PC-9 (cell line): ENCODE measurements at regions not wholly inside any gene's neighbourhood (a gene's known extent, or its start where the extent isn't known, plus 50 kb on each side); places are given as distances from the start of the nearest gene placed in this dataset.

ENCODE experiments used
- BruUV-seq: library from RNA; stranded (reverse); fragments of 400-500 nt; replicated peaks from 2 replicates; lab custom pipeline; 2021; lab: Mats Ljungman, UMichigan
- CTCF ChIA-PET: fragments of 300-600 bp; sonication (Branson Sonifier 250); formaldehyde crosslinking; loops from one replicate; lab custom pipeline; 2022; ENCODE audit warnings: antibody characterized with exemption; lab: Charles Lee
- POLR2A ChIA-PET: fragments of 300-600 bp; sonication (Branson Sonifier 250); formaldehyde crosslinking; loops from one replicate; lab custom pipeline; 2022; ENCODE audit warnings: antibody characterized with exemption; ENCODE audit not compliant: unreplicated experiment; lab: Charles Lee
- DNase-seq, 2 experiments: peaks; one replicate each; pipeline versions ENCODE4 v3.0.0 to v3.0.0-alpha.2; 2015 to 2022; ENCODE audit warnings: mixed read lengths in 1 of 2
- H2AFZ ChIP-seq: fragments of 200-600 bp; sonication (generic); 2 replicates; pipeline ENCODE4 v1.8.1; 2017; ENCODE audit warnings: antibody characterized with exemption
- H3F3A ChIP-seq: fragments of 200-600 bp; sonication (generic); 2 replicates; pipeline ENCODE4 v1.8.1; 2017; ENCODE audit warnings: antibody characterized with exemption, mild to moderate bottlenecking, low read depth; ENCODE audit not compliant: insufficient read depth
- H3K27ac ChIP-seq: fragments of 200-600 bp; sonication (generic); 2 replicates; pipeline ENCODE4 v1.6.1; 2016; ENCODE audit warnings: mixed run types
- H3K27me3 ChIP-seq: fragments of 200-600 bp; sonication (generic); 2 replicates; pipeline ENCODE4 v1.6.1; 2016; ENCODE audit warnings: low read depth, mixed run types; ENCODE audit not compliant: insufficient read depth
- H3K36me3 ChIP-seq: fragments of 200-600 bp; sonication (generic); 2 replicates; pipeline ENCODE4 v1.6.1; 2016; ENCODE audit warnings: low read depth, mixed run types
- H3K4me1 ChIP-seq: fragments of 200-600 bp; sonication (generic); replicated peaks from 2 replicates; pipeline ENCODE4 v1.6.1; 2016; ENCODE audit warnings: mixed run types; ENCODE audit not compliant: insufficient read depth
- H3K4me2 ChIP-seq: fragments of 200-600 bp; sonication (generic); 2 replicates; pipeline ENCODE4 v1.6.1; 2017; ENCODE audit warnings: mixed run types
- H3K4me3 ChIP-seq: fragments of 200-600 bp; sonication (generic); 2 replicates; pipeline ENCODE4 v1.6.1; 2016; ENCODE audit warnings: mixed run types
- H3K79me2 ChIP-seq: fragments of 200-600 bp; sonication (generic); 2 replicates; pipeline ENCODE4 v1.6.1; 2017; ENCODE audit warnings: low read depth, mixed run types
- H3K9me2 ChIP-seq: fragments of 200-600 bp; sonication (generic); 2 replicates; pipeline ENCODE4 v1.8.1; 2017; ENCODE audit warnings: mild to moderate bottlenecking; ENCODE audit not compliant: insufficient read depth
- H3K9me3 ChIP-seq: fragments of 200-600 bp; sonication (generic); 2 replicates; pipeline ENCODE4 v1.8.1; 2016; ENCODE audit warnings: low read depth; ENCODE audit not compliant: insufficient read depth
- H4K20me1 ChIP-seq: fragments of 200-600 bp; sonication (generic); 2 replicates; pipeline ENCODE4 v1.8.1; 2017; ENCODE audit not compliant: insufficient read depth
- EZH2 ChIP-seq: fragments of 200-600 bp; sonication (generic); IDR thresholded peaks from 2 replicates; pipeline ENCODE4 v1.8.0; 2017; ENCODE audit warnings: antibody characterized with exemption, low read depth
- intact Hi-C: fragments of 100-400 bp; cut with micrococcal nuclease; formaldehyde crosslinking; loops from one replicate; pipeline ENCODE4 v1.10.0; 2022; ENCODE audit not compliant: unreplicated experiment
- TF ChIP-seq, protein P1 (sequence below): fragments of 200-600 bp; sonication (generic); conservative IDR thresholded peaks from 2 replicates; pipeline ENCODE4 v1.6.1; 2017; ENCODE audit warnings: mixed run types, antibody characterized with exemption, mild to moderate bottlenecking, moderate library complexity

DNA sequence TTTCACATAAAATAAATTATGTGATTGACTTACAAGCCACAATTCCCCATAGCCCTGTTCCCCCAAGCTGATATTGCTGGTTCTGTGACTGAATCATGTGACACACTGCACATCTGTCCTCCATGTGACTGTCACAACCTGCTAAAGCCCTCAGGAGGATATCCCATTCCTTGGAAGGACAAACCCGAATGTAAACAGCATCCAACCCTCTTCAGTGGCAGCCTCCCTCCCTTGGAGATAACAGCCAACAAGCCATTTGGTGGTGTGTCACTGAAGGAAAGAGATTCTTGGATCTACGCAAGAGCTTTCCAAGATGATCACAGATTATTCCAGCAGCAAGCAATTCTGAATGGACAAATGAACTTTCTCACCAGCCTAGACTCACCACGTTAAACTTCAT lies 153.9 kb upstream of the TIAM1 start:
- CTCF ChIA-PET: no interaction called here

DNA sequence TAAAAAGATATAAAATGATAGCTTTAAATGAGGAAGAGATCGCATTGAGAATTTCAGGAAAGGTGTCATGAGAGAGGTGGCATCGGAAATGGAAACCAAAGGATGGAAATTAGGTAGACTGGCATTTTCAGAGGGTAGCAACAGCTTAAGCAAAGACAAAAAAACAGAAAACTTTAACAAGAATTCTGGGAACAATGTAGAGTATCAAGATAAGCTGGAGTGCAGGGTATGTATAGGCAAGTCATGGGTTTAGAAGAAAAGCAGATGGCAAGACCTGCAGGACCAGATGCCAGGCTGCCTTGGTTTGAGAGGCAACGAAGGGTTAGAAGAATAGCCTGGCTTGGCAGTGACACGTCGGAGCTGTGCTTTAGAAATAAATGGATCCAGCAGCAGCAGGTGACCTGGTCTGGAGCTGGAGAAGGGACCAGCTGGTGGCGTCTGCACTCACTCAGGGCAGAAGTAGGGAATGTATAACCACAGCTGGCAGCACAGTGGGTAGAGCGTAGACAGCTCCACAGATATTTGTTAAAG lies 149.4 kb upstream of the TIAM1 start:
- H3F3A ChIP-seq: no peaks in the 10 kb centered on the region
- POLR2A ChIA-PET: no interaction called here
- H3K27ac ChIP-seq: no peak overlapping the region
- intact Hi-C loops: no loop called here
- TF ChIP-seq EZH2: no peak
- TF ChIP-seq, protein P1, sequence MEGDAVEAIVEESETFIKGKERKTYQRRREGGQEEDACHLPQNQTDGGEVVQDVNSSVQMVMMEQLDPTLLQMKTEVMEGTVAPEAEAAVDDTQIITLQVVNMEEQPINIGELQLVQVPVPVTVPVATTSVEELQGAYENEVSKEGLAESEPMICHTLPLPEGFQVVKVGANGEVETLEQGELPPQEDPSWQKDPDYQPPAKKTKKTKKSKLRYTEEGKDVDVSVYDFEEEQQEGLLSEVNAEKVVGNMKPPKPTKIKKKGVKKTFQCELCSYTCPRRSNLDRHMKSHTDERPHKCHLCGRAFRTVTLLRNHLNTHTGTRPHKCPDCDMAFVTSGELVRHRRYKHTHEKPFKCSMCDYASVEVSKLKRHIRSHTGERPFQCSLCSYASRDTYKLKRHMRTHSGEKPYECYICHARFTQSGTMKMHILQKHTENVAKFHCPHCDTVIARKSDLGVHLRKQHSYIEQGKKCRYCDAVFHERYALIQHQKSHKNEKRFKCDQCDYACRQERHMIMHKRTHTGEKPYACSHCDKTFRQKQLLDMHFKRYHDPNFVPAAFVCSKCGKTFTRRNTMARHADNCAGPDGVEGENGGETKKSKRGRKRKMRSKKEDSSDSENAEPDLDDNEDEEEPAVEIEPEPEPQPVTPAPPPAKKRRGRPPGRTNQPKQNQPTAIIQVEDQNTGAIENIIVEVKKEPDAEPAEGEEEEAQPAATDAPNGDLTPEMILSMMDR: no peak
- no peak overlapping the region for H3K4me3 ChIP-seq
- no peaks in the 10 kb centered on the region for H3K27me3 ChIP-seq
- no peaks in the 10 kb centered on the region for H4K20me1 ChIP-seq
- H3K4me1 ChIP-seq: no peaks in the 10 kb centered on the region
- no peaks in the 10 kb centered on the region for H3K9me2 ChIP-seq
- DNase-seq: no peak
- H3K36me3 ChIP-seq: no peaks in the 10 kb centered on the region
- no peak overlapping the region for H2AFZ ChIP-seq
- no peak overlapping the region for H3K4me2 ChIP-seq
- BruUV-seq: no TSS peak
- H3K79me2 ChIP-seq: no peaks in the 10 kb centered on the region
- CTCF ChIA-PET: no interaction called here
- no peaks in the 10 kb centered on the region for H3K9me3 ChIP-seq

More for the DNA sequence above, 153.9 kb upstream of the TIAM1 start:
- peaks cover 20% of the 10 kb centered on the region for H3K4me1 ChIP-seq
- no peak overlapping the region for H2AFZ ChIP-seq
- no peak overlapping the region for H3K4me2 ChIP-seq
- H3K36me3 ChIP-seq: no peaks in the 10 kb centered on the region
- no peak overlapping the region for H3K4me3 ChIP-seq
- DNase-seq: no peak
- BruUV-seq: no TSS peak
- no peak for TF ChIP-seq EZH2
- TF ChIP-seq, protein P1: no peak
- no peaks in the 10 kb centered on the region for H3K9me3 ChIP-seq
- H4K20me1 ChIP-seq: no peaks in the 10 kb centered on the region
- intact Hi-C loops: no loop called here
- H3K27me3 ChIP-seq: no peaks in the 10 kb centered on the region
- H3K79me2 ChIP-seq: 0 out of 2 replicates have a peak, but pooled peaks cover 9% of the 10 kb centered on the region
- POLR2A ChIA-PET: no interaction called here
- peaks cover 19% of the 10 kb centered on the region for H3F3A ChIP-seq
- H3K27ac ChIP-seq: no peak overlapping the region
- no peaks in the 10 kb centered on the region for H3K9me2 ChIP-seq

DNA sequence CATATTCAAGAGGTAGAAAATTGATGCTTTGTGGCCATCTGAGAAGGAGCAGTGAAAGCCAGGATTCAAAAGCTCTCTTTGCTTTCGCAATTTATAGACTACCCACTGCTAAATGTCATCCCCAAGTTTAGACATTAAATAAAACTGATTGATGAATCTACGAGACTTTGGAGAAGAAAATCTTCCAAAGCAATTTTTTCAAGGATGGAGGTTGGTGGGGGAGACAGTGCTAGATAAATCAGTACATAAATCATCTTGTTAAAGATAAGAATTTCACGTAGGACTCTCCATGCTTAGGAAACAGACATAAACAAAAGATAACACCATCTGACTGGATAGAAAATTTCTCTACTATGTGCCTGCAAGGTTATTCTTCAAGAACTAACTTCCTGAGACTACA lies 147.6 kb upstream of the TIAM1 start:
- H3K27me3 ChIP-seq: no peaks in the 10 kb centered on the region
- H3K4me3 ChIP-seq: no peak overlapping the region
- no peak overlapping the region for H3K27ac ChIP-seq
- ChIA-PET POLR2A (no interaction called here), CTCF (no interaction called here)
- no peaks in the 10 kb centered on the region for H3K36me3 ChIP-seq
- DNase-seq: no peak
- intact Hi-C loops: no loop called here
- H2AFZ ChIP-seq: no peak overlapping the region
- H4K20me1 ChIP-seq: no peaks in the 10 kb centered on the region
- no peak overlapping the region for H3K4me2 ChIP-seq
- no peaks in the 10 kb centered on the region for H3K9me3 ChIP-seq
- no peaks in the 10 kb centered on the region for H3K9me2 ChIP-seq
- no peak for TF ChIP-seq EZH2
- TF ChIP-seq, protein P1: no peak
- no TSS peak for BruUV-seq
- H3K79me2 ChIP-seq: no peaks in the 10 kb centered on the region
- no peaks in the 10 kb centered on the region for H3K4me1 ChIP-seq
- H3F3A ChIP-seq: no peaks in the 10 kb centered on the region
